ENCODE measurements at regions not wholly inside any gene's neighbourhood (a gene's known extent, or its start where the extent isn't known, plus 50 kb on each side); places are given as distances from the start of the nearest gene placed in this dataset.

DNA sequence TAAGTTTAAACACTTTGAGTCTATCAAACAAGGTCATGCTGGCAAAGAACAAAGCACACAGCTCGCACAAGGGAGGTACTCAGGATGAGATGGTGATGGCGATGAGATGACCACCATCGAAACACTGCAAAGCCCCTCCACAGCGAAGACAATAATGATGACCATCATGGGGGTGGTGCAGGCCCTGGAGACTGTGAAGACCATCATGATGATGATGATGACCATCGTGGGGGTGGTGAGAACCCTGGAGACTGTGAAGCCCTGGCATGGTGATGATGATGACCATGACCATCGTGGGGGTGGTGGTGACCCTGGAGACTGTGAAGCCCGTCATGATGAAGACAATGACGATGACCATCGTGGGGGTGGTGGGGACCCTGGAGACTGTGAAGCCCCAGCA, 81.6 kb upstream of the SALL3 start:
- TF ChIP-seq, protein P1, sequence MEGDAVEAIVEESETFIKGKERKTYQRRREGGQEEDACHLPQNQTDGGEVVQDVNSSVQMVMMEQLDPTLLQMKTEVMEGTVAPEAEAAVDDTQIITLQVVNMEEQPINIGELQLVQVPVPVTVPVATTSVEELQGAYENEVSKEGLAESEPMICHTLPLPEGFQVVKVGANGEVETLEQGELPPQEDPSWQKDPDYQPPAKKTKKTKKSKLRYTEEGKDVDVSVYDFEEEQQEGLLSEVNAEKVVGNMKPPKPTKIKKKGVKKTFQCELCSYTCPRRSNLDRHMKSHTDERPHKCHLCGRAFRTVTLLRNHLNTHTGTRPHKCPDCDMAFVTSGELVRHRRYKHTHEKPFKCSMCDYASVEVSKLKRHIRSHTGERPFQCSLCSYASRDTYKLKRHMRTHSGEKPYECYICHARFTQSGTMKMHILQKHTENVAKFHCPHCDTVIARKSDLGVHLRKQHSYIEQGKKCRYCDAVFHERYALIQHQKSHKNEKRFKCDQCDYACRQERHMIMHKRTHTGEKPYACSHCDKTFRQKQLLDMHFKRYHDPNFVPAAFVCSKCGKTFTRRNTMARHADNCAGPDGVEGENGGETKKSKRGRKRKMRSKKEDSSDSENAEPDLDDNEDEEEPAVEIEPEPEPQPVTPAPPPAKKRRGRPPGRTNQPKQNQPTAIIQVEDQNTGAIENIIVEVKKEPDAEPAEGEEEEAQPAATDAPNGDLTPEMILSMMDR (IDR thresholded peaks at IDR 0.05): no peak
- TF ChIP-seq POLR2A (IDR thresholded peaks at IDR 0.05) (no peak), EP300 (IDR thresholded peaks at IDR 0.05) (no peak)

All from sigmoid colon (tissue), 4 donors.